Left ventricle myocardium inferior (tissue), 1 donor: ENCODE measurements at regions not wholly inside any gene's neighbourhood (a gene's known extent, or its start where the extent isn't known, plus 50 kb on each side); places are given as distances from the start of the nearest gene placed in this dataset.

ENCODE experiments used
- DNase-seq: peaks from one replicate; pipeline ENCODE4 v3.0.0-alpha.2; 2020
- H3K27ac ChIP-seq: fragments of 200-600 bp; replicated peaks from 2 replicates; pipeline ENCODE4 v1.8.0; 2021
- H3K27me3 ChIP-seq: fragments of 200-600 bp; 2 replicates; pipeline ENCODE4 v1.8.0; 2021; ENCODE audit warnings: low read depth
- H3K36me3 ChIP-seq: fragments of 200-600 bp; 2 replicates; pipeline ENCODE4 v1.8.0; 2021
- H3K4me1 ChIP-seq: fragments of 200-600 bp; 2 replicates; pipeline ENCODE4 v1.8.0; 2021
- H3K4me3 ChIP-seq: fragments of 200-600 bp; 2 replicates; pipeline ENCODE4 v1.8.0; 2021; ENCODE audit warnings: mild to moderate bottlenecking, moderate library complexity
- H3K9me3 ChIP-seq: fragments of 200-600 bp; replicated peaks from 2 replicates; pipeline ENCODE4 v1.8.0; 2021
- intact Hi-C: fragments of 100-400 bp; cut with micrococcal nuclease; formaldehyde crosslinking; loops from one replicate; pipeline ENCODE4 v1.11.0; 2022
- TF ChIP-seq, protein P1 (sequence below): fragments of 200-600 bp; IDR thresholded peaks from 2 replicates; pipeline ENCODE4 v1.8.0; 2021; ENCODE audit warnings: antibody characterized with exemption, mild to moderate bottlenecking, borderline replicate concordance
- donor health status: DM: no; HTN: yes; CAD: no; lungs with severe emphysema.

DNA sequence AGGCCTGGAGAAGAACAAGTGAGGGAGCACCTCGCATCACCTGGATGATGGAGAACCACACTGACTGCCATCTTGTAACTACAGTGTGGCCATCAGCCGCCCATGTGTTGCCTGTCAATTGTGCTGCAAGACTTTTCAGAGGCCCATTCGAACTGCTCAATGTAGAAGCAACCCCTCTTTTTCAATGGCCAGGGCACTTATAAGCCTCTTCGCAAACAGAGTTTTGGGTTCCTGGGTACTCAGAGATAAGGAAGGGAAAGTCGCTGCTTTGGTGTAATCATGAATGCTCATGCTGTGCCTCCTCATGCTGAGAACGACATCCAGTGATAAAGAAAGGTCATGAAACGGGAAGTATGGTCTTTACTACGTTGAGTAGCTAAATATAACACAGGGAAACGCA, 143.9 kb upstream of the SLC39A10 start:
- Histone ChIP-seq H3K27me3 (no peaks in the 10 kb centered on the region), H3K4me3 (no peak overlapping the region), H3K4me1 (no peaks in the 10 kb centered on the region), H3K9me3 (no peaks in the 10 kb centered on the region), H3K36me3 (no peaks in the 10 kb centered on the region), H3K27ac (no peak overlapping the region)
- TF ChIP-seq, protein P1, sequence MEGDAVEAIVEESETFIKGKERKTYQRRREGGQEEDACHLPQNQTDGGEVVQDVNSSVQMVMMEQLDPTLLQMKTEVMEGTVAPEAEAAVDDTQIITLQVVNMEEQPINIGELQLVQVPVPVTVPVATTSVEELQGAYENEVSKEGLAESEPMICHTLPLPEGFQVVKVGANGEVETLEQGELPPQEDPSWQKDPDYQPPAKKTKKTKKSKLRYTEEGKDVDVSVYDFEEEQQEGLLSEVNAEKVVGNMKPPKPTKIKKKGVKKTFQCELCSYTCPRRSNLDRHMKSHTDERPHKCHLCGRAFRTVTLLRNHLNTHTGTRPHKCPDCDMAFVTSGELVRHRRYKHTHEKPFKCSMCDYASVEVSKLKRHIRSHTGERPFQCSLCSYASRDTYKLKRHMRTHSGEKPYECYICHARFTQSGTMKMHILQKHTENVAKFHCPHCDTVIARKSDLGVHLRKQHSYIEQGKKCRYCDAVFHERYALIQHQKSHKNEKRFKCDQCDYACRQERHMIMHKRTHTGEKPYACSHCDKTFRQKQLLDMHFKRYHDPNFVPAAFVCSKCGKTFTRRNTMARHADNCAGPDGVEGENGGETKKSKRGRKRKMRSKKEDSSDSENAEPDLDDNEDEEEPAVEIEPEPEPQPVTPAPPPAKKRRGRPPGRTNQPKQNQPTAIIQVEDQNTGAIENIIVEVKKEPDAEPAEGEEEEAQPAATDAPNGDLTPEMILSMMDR = no peak
- no peak for DNase-seq
- intact Hi-C loops = no loop called here

DNA sequence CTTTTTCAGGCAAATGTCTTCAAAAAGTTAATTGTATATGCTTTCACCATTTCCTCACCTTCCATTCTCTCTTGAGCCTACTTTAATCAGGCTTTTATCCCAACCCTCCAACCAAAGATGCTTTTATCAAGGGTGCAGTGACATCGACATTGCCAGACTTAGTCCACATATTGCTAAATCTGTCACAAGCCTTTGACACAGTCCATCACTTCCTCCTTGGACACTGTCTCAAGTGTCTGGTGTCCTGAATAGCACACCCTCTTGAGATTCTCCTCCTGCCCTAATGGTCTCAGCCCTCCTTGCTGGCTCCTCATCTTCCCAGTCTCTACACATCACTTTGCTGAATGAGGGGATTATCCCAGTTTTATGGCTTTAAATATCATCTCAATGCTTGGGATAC, 147.5 kb upstream of the SLC39A10 start:
- intact Hi-C loops = no loop called here
- Histone ChIP-seq H3K27me3 (no peaks in the 10 kb centered on the region), H3K4me3 (no peak overlapping the region)

DNA sequence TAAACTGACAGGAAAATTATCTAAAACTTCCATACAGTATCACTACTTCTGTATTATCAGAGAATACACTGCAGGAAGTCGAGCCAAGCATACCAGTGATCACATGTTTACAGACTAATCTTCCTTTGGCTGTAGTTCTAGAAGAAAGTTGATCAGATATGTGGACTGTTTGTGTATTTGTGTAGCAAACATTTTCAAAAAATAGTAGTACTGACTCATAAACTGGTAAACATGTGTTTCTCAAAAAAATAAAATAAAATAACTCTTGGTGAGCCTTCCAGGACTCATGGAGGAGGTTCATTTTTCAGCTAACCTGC, 148.9 kb upstream of the SLC39A10 start:
- Histone ChIP-seq H3K4me3 (no peak overlapping the region), H3K36me3 (no peaks in the 10 kb centered on the region), H3K27ac (no peak overlapping the region), H3K4me1 (no peaks in the 10 kb centered on the region), H3K27me3 (no peaks in the 10 kb centered on the region), H3K9me3 (peaks cover 15% of the 10 kb centered on the region)
- DNase-seq = no peak
- TF ChIP-seq, protein P1 = no peak
- intact Hi-C loops = no loop called here

More for the DNA sequence above, 147.5 kb upstream of the SLC39A10 start:
- no peak for DNase-seq
- Histone ChIP-seq H3K9me3 (peaks cover 15% of the 10 kb centered on the region), H3K4me1 (no peaks in the 10 kb centered on the region), H3K27ac (no peak overlapping the region), H3K36me3 (no peaks in the 10 kb centered on the region)
- TF ChIP-seq, protein P1 = no peak

DNA sequence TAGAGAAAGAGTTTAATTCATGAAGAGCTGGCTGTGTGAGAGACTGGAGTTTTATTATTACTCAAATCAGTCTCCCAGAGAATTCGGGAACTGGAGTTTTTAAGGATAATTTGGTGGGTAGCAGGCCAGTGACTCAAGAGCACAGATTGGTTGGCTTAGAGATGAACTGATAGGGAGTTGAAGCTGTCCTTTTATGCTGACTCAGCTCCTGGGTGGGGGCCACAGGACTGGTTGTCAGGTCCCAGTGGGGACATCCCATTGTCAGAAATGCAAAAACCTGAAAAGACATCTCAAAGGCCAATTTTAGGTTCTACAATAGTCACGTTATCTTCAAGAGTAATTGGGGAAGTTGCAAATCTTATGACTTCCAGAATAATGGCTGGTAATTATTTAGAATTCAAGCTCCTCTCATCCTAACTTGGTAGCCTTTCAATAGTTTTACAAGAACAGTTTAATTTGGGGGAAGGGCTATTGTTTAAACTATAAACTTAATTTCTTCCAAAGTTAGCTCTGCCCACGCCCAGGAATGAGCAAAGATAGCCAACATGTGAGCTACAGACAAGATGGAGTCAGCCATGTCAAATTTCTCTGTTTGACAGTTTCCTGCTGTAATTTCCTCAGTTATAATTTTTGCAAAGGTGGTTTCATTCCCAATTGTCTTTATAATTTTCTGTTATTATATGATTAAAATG, 149.4 kb upstream of the SLC39A10 start:
- H3K27me3 ChIP-seq = no peaks in the 10 kb centered on the region
- no peak for DNase-seq
- no peak overlapping the region for H3K4me3 ChIP-seq
- intact Hi-C loops = no loop called here
- no peaks in the 10 kb centered on the region for H3K36me3 ChIP-seq
- no peak overlapping the region for H3K27ac ChIP-seq
- H3K4me1 ChIP-seq = no peaks in the 10 kb centered on the region
- H3K9me3 ChIP-seq = peaks cover 15% of the 10 kb centered on the region
- TF ChIP-seq, protein P1 = no peak

DNA sequence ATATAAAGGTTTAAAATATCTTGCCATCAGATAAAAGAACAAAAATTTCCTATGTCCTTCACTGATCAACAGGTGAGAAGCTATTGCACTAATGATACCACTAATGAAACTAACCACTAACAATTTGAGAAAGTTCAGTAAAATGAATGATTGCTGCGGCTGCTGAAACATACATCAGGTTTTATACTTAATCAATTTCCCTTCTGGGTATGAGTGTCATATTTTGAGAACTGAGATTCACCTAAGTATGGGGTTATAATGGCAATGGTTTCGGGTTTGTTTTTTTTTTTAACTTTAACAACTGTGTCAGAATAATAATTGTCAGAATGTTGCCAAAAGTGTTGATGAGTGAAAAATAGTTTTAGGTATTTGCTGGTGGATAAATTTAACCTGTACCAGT, 151.3 kb upstream of the SLC39A10 start:
- no peaks in the 10 kb centered on the region for H3K36me3 ChIP-seq
- TF ChIP-seq, protein P1 = no peak
- intact Hi-C loops = no loop called here
- H3K4me1 ChIP-seq = no peaks in the 10 kb centered on the region
- peaks cover 15% of the 10 kb centered on the region for H3K9me3 ChIP-seq
- no peaks in the 10 kb centered on the region for H3K27me3 ChIP-seq
- DNase-seq = no peak
- H3K27ac ChIP-seq = no peak overlapping the region
- no peak overlapping the region for H3K4me3 ChIP-seq
